Hypothalamus (tissue), 51 donors: ENCODE measurements at regions not wholly inside any gene's neighbourhood (a gene's known extent, or its start where the extent isn't known, plus 50 kb on each side); places are given as distances from the start of the nearest gene placed in this dataset.
A peak's percentile ranks its signal among the peaks of the same experiment; 100 is the strongest.
"Not testable (repeated sequence)": the region's sequence is repeated elsewhere in the genome, so short reads cannot be mapped to it uniquely, and the experiment has no call there.

Source experiments
- DNase-seq, 51 donors: peaks; one replicate each; lab custom pipeline; 2025; lab: John Stamatoyannopoulos, UW

GRCh38 chr3:188021502-188022040 lies 132.4 kb upstream of the LPP start:
- DNase-seq: no peak

- not testable (repeated sequence) for DNase-seq
These were observed 131.1 kb upstream of the LPP start for GRCh38 chr3:188022902-188023301.

GRCh38 chr3:188025555-188025954 lies 128.4 kb upstream of the LPP start:
- no peak for DNase-seq

GRCh38 chr3:188026191-188026968 lies 127.6 kb upstream of the LPP start:
- DNase-seq: no peak

GRCh38 chr3:188031121-188031520 lies 122.8 kb upstream of the LPP start:
- no peak for DNase-seq

- DNase-seq: no peak
These were observed 119.0 kb upstream of the LPP start for GRCh38 chr3:188034989-188035388.

GRCh38 chr3:188036375-188037194 lies 117.4 kb upstream of the LPP start:
- no peak for DNase-seq

- no peak for DNase-seq
These were observed 116.7 kb upstream of the LPP start for GRCh38 chr3:188037195-188037718.

GRCh38 chr3:188037965-188038581 lies 115.9 kb upstream of the LPP start:
- no peak for DNase-seq

GRCh38 chr3:188041193-188041592 lies 112.8 kb upstream of the LPP start:
- DNase-seq: no peak

- DNase-seq: no peak
These were observed 112.1 kb upstream of the LPP start for GRCh38 chr3:188041895-188042294.

- no peak for DNase-seq
These were observed 111.5 kb upstream of the LPP start for GRCh38 chr3:188042466-188042865.

- DNase-seq: no peak
These were observed 110.1 kb upstream of the LPP start for GRCh38 chr3:188043891-188044290.

GRCh38 chr3:188046561-188047211 lies 107.3 kb upstream of the LPP start:
- no peak for DNase-seq

GRCh38 chr3:188047536-188047935 lies 106.4 kb upstream of the LPP start:
- no peak for DNase-seq

GRCh38 chr3:188049606-188050530 lies 104.1 kb upstream of the LPP start:
- DNase-seq: peak in 1 of 51 donors; percentile 3

- peak in 46 of 51 donors; percentile 31 to 94 (median 79) for DNase-seq
These were observed 102.2 kb upstream of the LPP start for GRCh38 chr3:188051801-188052168.

- peak; percentile 57 to 100 (median 97) for DNase-seq
These were observed 101.6 kb upstream of the LPP start for GRCh38 chr3:188052169-188053035.

- DNase-seq: peak in 1 of 51 donors; percentile 25
These were observed 101.0 kb upstream of the LPP start for GRCh38 chr3:188053036-188053340.
